Endothelial cell of umbilical vein (primary cell): ENCODE measurements at regions not wholly inside any gene's neighbourhood (a gene's known extent, or its start where the extent isn't known, plus 50 kb on each side); places are given as distances from the start of the nearest gene placed in this dataset.

Source experiments
- BruUV-seq: library from RNA; stranded (reverse); fragments of 400-500 nt; replicated peaks from 2 replicates; lab custom pipeline; 2021; lab: Mats Ljungman, UMichigan
- CTCF ChIA-PET: fragments of 300-600, 350-600 bp; sonication (Branson Sonifier 250); formaldehyde crosslinking; loops from one replicate; lab custom pipeline; 2021; ENCODE audit warnings: antibody characterized with exemption, inconsistent platforms; lab: Charles Lee
- POLR2A ChIA-PET: fragments of 300-600, 350-600 bp; sonication (Branson Sonifier 250); formaldehyde crosslinking; loops from one replicate; lab custom pipeline; 2021; ENCODE audit warnings: antibody characterized with exemption, inconsistent platforms; lab: Charles Lee
- DNase-seq: peaks from one replicate; pipeline ENCODE4 v3.0.0-alpha.2; 2011; ENCODE audit warnings: low read depth, low spot score
- FAIRE-seq: peaks from 2 replicates; lab custom pipeline; 2011; peaks lifted over from hg19 to GRCh38; lab: Jason Lieb, UNC
- H2AFZ ChIP-seq: 2 replicates; pipeline ENCODE4 v1.6.0; 2012; ENCODE audit warnings: low read depth, low read length, control low read depth, inconsistent platforms
- H3K27ac ChIP-seq: 2 replicates; pipeline ENCODE4 v1.5.1; 2011; ENCODE audit warnings: low read depth, mild to moderate bottlenecking, control low read depth, low read length, moderate library complexity; ENCODE audit not compliant: insufficient read depth
- H3K27me3 ChIP-seq, 2 experiments: 2 replicates each; pipeline versions ENCODE4 v1.6.0 to v1.6.1; 2011; ENCODE audit warnings: low read length in 2 of 2, mixed read lengths in 1 of 2; ENCODE audit not compliant: control insufficient read depth in 2 of 2, insufficient read depth in 2 of 2
- H3K36me3 ChIP-seq, 2 experiments: 2 replicates in 1 of 2; 3 replicates in 1 of 2; pipeline ENCODE4 v1.5.1; 2011; ENCODE audit warnings: low read length in 2 of 2, mild to moderate bottlenecking in 1 of 2, moderate library complexity in 1 of 2; ENCODE audit not compliant: control insufficient read depth in 2 of 2, insufficient read depth in 2 of 2; ENCODE audit errors: extremely low read depth in 1 of 2
- H3K4me1 ChIP-seq: 3 replicates; pipeline ENCODE4 v1.5.1; 2011; ENCODE audit warnings: mild to moderate bottlenecking, low read length; ENCODE audit not compliant: control insufficient read depth, insufficient read depth; ENCODE audit errors: extremely low read depth
- H3K4me2 ChIP-seq: 2 replicates; pipeline ENCODE4 v1.6.1; 2011; ENCODE audit warnings: low read length, control low read depth, mixed read lengths; ENCODE audit not compliant: insufficient read depth
- H3K4me3 ChIP-seq, 3 experiments: fragments of 200-600 bp in 1 of 3; sonication (generic), shearing (Covaris generic) in 1 of 3; replicated peaks in 1 of 3; 2 replicates each; pipeline ENCODE4 v1.5.1; 2011 to 2016; ENCODE audit warnings: control low read depth in 3 of 3, low read length in 3 of 3, mild to moderate bottlenecking in 2 of 3, inconsistent platforms in 1 of 3, low read depth in 1 of 3, moderate library complexity in 1 of 3; ENCODE audit not compliant: insufficient read depth in 1 of 3
- H3K79me2 ChIP-seq: 2 replicates; pipeline ENCODE4 v1.6.0; 2012; ENCODE audit warnings: low read length, inconsistent platforms; ENCODE audit not compliant: control insufficient read depth, insufficient read depth
- H3K9ac ChIP-seq: replicated peaks from 2 replicates; pipeline ENCODE3; 2011; ENCODE audit warnings: low read length, control low read depth; ENCODE audit not compliant: insufficient read depth; ENCODE audit errors: extremely low read depth
- H3K9me1 ChIP-seq: replicated peaks from 3 replicates; pipeline ENCODE4 v1.6.0; 2011; ENCODE audit warnings: mild to moderate bottlenecking, low read length; ENCODE audit not compliant: control insufficient read depth, insufficient read depth; ENCODE audit errors: extremely low read depth
- H3K9me3 ChIP-seq: replicated peaks from 2 replicates; pipeline ENCODE4 v1.5.1; 2012; ENCODE audit warnings: low read length, inconsistent platforms; ENCODE audit not compliant: control insufficient read depth, insufficient read depth
- H4K20me1 ChIP-seq: replicated peaks from 2 replicates; pipeline ENCODE3; 2011; ENCODE audit warnings: mild to moderate bottlenecking, low read length; ENCODE audit not compliant: control insufficient read depth, insufficient read depth; ENCODE audit errors: extremely low read depth
- EZH2 ChIP-seq: IDR thresholded peaks from 2 replicates; pipeline ENCODE4 v1.6.1; 2012; ENCODE audit warnings: borderline replicate concordance, low read depth, mild to moderate bottlenecking, moderate library complexity, low read length, inconsistent platforms; ENCODE audit not compliant: severe bottlenecking
- FOS ChIP-seq: IDR thresholded peaks from 2 replicates; pipeline ENCODE4 v1.6.1; 2011; ENCODE audit warnings: mild to moderate bottlenecking, low read length, moderate library complexity, borderline replicate concordance; ENCODE audit not compliant: insufficient read depth
- GATA2 ChIP-seq: IDR thresholded peaks from 2 replicates; pipeline ENCODE4 v1.7.0; 2011; ENCODE audit warnings: low read depth, mild to moderate bottlenecking, moderate library complexity, mixed read lengths, low read length; ENCODE audit not compliant: insufficient read length, insufficient read depth
- JUN ChIP-seq: IDR thresholded peaks from 2 replicates; pipeline ENCODE4 v1.6.1; 2011; ENCODE audit warnings: borderline replicate concordance, low read depth; ENCODE audit not compliant: insufficient read length, insufficient read depth
- MYC ChIP-seq: IDR thresholded peaks from one replicate; pipeline ENCODE4 v1.6.1; 2011; ENCODE audit warnings: mild to moderate bottlenecking, low read depth, low read length
- POLR2A ChIP-seq: IDR thresholded peaks from 2 replicates; pipeline ENCODE4 v1.6.1; 2012; ENCODE audit warnings: low read depth, mild to moderate bottlenecking, control low read depth, low read length
- POLR2AphosphoS5 ChIP-seq: IDR thresholded peaks from 2 replicates; pipeline ENCODE4 v1.6.1; 2012; ENCODE audit warnings: low read depth, mild to moderate bottlenecking, control low read depth, low read length, moderate library complexity; ENCODE audit not compliant: insufficient read depth
- dilution Hi-C: fragments of 300-500 bp; cut with MboI; formaldehyde crosslinking; loops from one replicate; pipeline ENCODE4 v1.15.0; 2019; ENCODE audit warnings: low sequenced_read_pairs; ENCODE audit not compliant: extremely low pct_ligation_motif_present
- intact Hi-C: fragments of 100-400 bp; cut with micrococcal nuclease; formaldehyde crosslinking; loops from one replicate; pipeline ENCODE4 v1.10.0; 2022
- TF ChIP-seq, protein P1 (sequence below): IDR thresholded peaks from 2 replicates; pipeline ENCODE4 v1.6.1; 2011; ENCODE audit not compliant: insufficient read depth, insufficient read length
- TF ChIP-seq, protein P2 (sequence below), 2 donors: IDR thresholded peaks; 1 replicate in 1 of 2; 2 replicates in 1 of 2; pipeline ENCODE4 v1.5.1; 2011; ENCODE audit warnings: low read length in 2 of 2, mild to moderate bottlenecking in 2 of 2, moderate library complexity in 2 of 2, control low read depth in 1 of 2, inconsistent platforms in 1 of 2, low read depth in 1 of 2; ENCODE audit not compliant: insufficient read depth in 1 of 2; ENCODE audit errors: extremely low read depth in 1 of 2

DNA sequence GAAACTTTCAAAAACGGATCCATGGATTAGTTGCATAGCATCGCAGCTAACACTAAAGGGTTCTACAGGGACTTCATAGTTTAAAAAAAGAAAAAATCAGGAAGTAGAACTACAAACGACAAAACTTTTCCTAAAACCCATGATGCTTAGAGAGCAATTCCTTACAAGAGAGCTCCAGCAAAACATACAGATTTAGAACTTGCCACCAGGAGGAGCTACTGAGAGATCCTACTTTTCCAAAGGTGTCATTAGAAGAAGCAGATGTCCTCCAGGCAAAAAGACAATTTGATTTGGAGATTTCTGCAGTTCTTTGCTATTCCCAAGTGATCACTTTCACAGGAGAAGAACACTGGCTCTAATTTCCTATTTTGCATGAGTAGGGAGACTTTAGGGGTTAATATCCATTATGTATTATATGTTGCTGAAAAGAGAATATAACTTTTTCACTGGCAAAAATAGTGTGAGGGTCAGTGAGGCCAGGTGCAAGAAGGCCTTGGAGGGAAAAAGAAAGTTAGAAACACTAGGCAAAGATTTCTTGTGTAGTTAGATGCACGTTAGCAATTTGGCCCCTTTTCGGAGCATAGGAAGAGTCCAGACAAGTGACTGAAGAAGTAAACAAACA lies 436.2 kb downstream of the SUCLG1 start:
- CTCF ChIA-PET = interaction anchor here (1.0 kb wide), 2 partner anchors 9 to 292 kb away, joined by 3 to 8 read pairs; no protein-coding TSS in a partner anchor

DNA sequence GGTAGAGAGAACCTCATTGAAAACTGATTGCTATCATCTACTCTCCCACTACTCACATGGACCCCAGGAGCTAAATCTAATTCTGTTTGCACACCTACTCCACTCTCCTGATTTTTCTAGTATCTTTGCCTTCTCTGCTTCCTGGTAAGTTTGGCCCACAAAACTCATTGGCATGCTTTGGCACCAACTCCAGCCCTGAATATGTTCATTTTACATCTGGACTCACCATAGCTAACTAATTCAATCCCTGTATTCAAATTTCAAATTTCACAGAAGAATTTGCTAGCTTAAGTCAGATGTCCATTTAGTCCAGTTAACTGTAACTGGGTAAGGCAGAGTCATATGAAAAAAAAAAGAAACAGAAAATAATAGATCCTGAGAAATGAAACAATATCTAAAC lies 442.1 kb downstream of the SUCLG1 start:
- Histone ChIP-seq H2AFZ (no peak overlapping the region), H3K4me3 (no peak overlapping the region), H4K20me1 (no peaks in the 10 kb centered on the region), H3K9me3 (no peaks in the 10 kb centered on the region), H3K4me2 (no peak overlapping the region), H3K4me1 (no peaks in the 10 kb centered on the region), H3K36me3 (no peaks in the 10 kb centered on the region), H3K9ac (no peak overlapping the region), H3K27me3 (no peaks in the 10 kb centered on the region), H3K79me2 (no peaks in the 10 kb centered on the region), H3K9me1 (no peaks in the 10 kb centered on the region), H3K27ac (no peak overlapping the region)
- BruUV-seq = no TSS peak
- DNase-seq (no peak), FAIRE-seq (no peak)
- intact Hi-C loops (no loop called here), dilution Hi-C loops (no loop called here)
- TF ChIP-seq, protein P1, sequence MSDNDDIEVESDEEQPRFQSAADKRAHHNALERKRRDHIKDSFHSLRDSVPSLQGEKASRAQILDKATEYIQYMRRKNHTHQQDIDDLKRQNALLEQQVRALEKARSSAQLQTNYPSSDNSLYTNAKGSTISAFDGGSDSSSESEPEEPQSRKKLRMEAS = no peak
- TF ChIP-seq POLR2A = no peak
- TF ChIP-seq, protein P2, sequence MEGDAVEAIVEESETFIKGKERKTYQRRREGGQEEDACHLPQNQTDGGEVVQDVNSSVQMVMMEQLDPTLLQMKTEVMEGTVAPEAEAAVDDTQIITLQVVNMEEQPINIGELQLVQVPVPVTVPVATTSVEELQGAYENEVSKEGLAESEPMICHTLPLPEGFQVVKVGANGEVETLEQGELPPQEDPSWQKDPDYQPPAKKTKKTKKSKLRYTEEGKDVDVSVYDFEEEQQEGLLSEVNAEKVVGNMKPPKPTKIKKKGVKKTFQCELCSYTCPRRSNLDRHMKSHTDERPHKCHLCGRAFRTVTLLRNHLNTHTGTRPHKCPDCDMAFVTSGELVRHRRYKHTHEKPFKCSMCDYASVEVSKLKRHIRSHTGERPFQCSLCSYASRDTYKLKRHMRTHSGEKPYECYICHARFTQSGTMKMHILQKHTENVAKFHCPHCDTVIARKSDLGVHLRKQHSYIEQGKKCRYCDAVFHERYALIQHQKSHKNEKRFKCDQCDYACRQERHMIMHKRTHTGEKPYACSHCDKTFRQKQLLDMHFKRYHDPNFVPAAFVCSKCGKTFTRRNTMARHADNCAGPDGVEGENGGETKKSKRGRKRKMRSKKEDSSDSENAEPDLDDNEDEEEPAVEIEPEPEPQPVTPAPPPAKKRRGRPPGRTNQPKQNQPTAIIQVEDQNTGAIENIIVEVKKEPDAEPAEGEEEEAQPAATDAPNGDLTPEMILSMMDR (IDR thresholded peaks at IDR 0.05; ENCODE audit: extremely low read depth in 1 of 2, insufficient read depth in 1 of 2, low read depth in 1 of 2, low read length in 2 of 2) = no peak
- TF ChIP-seq FOS = no peak
- no peak for TF ChIP-seq GATA2
- no peak for TF ChIP-seq MYC
- no peak for TF ChIP-seq EZH2
- TF ChIP-seq JUN = no peak
- TF ChIP-seq POLR2AphosphoS5 = no peak
- ChIA-PET POLR2A (no interaction called here), CTCF (no interaction called here)

More for the DNA sequence above, 436.2 kb downstream of the SUCLG1 start:
- dilution Hi-C loops = no loop called here
- Histone ChIP-seq H3K9me3 (no peaks in the 10 kb centered on the region), H3K4me1 (no peaks in the 10 kb centered on the region), H3K9me1 (no peaks in the 10 kb centered on the region), H3K9ac (no peak overlapping the region), H2AFZ (no peak overlapping the region), H3K36me3 (no peaks in the 10 kb centered on the region), H3K79me2 (no peaks in the 10 kb centered on the region), H3K4me3 (no peak overlapping the region), H4K20me1 (no peaks in the 10 kb centered on the region), H3K27ac (no peak overlapping the region), H3K27me3 (no peaks in the 10 kb centered on the region), H3K4me2 (no peak overlapping the region)
- POLR2A ChIA-PET = no interaction called here
- no TSS peak for BruUV-seq
- FAIRE-seq = peak; percentile 78
- TF ChIP-seq, protein P2 (IDR thresholded peaks at IDR 0.05; ENCODE audit: extremely low read depth in 1 of 2, insufficient read depth in 1 of 2, low read depth in 1 of 2, low read length in 2 of 2) = peak; percentile 41 to 46
- TF ChIP-seq FOS (no peak), POLR2A (no peak)
- intact Hi-C loops = loop anchor here (2.0 kb wide), 1 partner anchor 280 kb away; no protein-coding TSS in a partner anchor
- peak; percentile 22 for DNase-seq
